ENCODE measurements at regions not wholly inside any gene's neighbourhood (a gene's known extent, or its start where the extent isn't known, plus 50 kb on each side); places are given as distances from the start of the nearest gene placed in this dataset.

GRCh38 chr6:19524366-19525186 is 312.6 kb upstream of the ID4 start:
- no peak for TF ChIP-seq MAX (IDR thresholded peaks at IDR 0.05; ENCODE audit: low read depth, low read length)
- no peak for TF ChIP-seq POLR2A (IDR thresholded peaks at IDR 0.05; ENCODE audit: extremely low read depth, insufficient read length)
- no peak for TF ChIP-seq MYC (IDR thresholded peaks at IDR 0.05; ENCODE audit: low read depth, low read length)
- TF ChIP-seq CTCF (IDR thresholded peaks at IDR 0.05; ENCODE audit: low read depth, low read length): no peak
- no peak overlapping the region for H3K4me3 ChIP-seq (ENCODE audit: low read depth, low read length)
- DNase-seq (ENCODE audit: low read depth): no peak

GRCh38 chr6:19525673-19526072 is 311.5 kb upstream of the ID4 start:
- H3K4me3 ChIP-seq (ENCODE audit: low read depth, low read length): no peak overlapping the region
- DNase-seq (ENCODE audit: low read depth): no peak
- TF ChIP-seq MAX (IDR thresholded peaks at IDR 0.05; ENCODE audit: low read depth, low read length) (no peak), POLR2A (IDR thresholded peaks at IDR 0.05; ENCODE audit: extremely low read depth, insufficient read length) (no peak), CTCF (IDR thresholded peaks at IDR 0.05; ENCODE audit: low read depth, low read length) (no peak), MYC (IDR thresholded peaks at IDR 0.05; ENCODE audit: low read depth, low read length) (no peak)

- no peak overlapping the region for H3K4me3 ChIP-seq (ENCODE audit: low read depth, low read length)
- TF ChIP-seq MYC (IDR thresholded peaks at IDR 0.05; ENCODE audit: low read depth, low read length) (no peak), CTCF (IDR thresholded peaks at IDR 0.05; ENCODE audit: low read depth, low read length) (no peak), POLR2A (IDR thresholded peaks at IDR 0.05; ENCODE audit: extremely low read depth, insufficient read length) (no peak), MAX (IDR thresholded peaks at IDR 0.05; ENCODE audit: low read depth, low read length) (no peak)
- DNase-seq (ENCODE audit: low read depth): no peak
Observed at GRCh38 chr6:19530188-19530587, 307.0 kb upstream of the ID4 start.

- H3K4me3 ChIP-seq (ENCODE audit: low read depth, low read length): no peak overlapping the region
- no peak for DNase-seq (ENCODE audit: low read depth)
- TF ChIP-seq CTCF (IDR thresholded peaks at IDR 0.05; ENCODE audit: low read depth, low read length) (no peak), MYC (IDR thresholded peaks at IDR 0.05; ENCODE audit: low read depth, low read length) (no peak), MAX (IDR thresholded peaks at IDR 0.05; ENCODE audit: low read depth, low read length) (no peak), POLR2A (IDR thresholded peaks at IDR 0.05; ENCODE audit: extremely low read depth, insufficient read length) (no peak)
Observed at GRCh38 chr6:19535351-19535750, 301.8 kb upstream of the ID4 start.

- no peak for TF ChIP-seq POLR2A (IDR thresholded peaks at IDR 0.05; ENCODE audit: extremely low read depth, insufficient read length)
- TF ChIP-seq MYC (IDR thresholded peaks at IDR 0.05; ENCODE audit: low read depth, low read length): no peak
- TF ChIP-seq MAX (IDR thresholded peaks at IDR 0.05; ENCODE audit: low read depth, low read length): no peak
- no peak for TF ChIP-seq CTCF (IDR thresholded peaks at IDR 0.05; ENCODE audit: low read depth, low read length)
- H3K4me3 ChIP-seq (ENCODE audit: low read depth, low read length): no peak overlapping the region
- DNase-seq (ENCODE audit: low read depth): no peak
Observed at GRCh38 chr6:19536838-19537237, 300.3 kb upstream of the ID4 start.
